ENCODE measurements at regions not wholly inside any gene's neighbourhood (a gene's known extent, or its start where the extent isn't known, plus 50 kb on each side); places are given as distances from the start of the nearest gene placed in this dataset.

DNA sequence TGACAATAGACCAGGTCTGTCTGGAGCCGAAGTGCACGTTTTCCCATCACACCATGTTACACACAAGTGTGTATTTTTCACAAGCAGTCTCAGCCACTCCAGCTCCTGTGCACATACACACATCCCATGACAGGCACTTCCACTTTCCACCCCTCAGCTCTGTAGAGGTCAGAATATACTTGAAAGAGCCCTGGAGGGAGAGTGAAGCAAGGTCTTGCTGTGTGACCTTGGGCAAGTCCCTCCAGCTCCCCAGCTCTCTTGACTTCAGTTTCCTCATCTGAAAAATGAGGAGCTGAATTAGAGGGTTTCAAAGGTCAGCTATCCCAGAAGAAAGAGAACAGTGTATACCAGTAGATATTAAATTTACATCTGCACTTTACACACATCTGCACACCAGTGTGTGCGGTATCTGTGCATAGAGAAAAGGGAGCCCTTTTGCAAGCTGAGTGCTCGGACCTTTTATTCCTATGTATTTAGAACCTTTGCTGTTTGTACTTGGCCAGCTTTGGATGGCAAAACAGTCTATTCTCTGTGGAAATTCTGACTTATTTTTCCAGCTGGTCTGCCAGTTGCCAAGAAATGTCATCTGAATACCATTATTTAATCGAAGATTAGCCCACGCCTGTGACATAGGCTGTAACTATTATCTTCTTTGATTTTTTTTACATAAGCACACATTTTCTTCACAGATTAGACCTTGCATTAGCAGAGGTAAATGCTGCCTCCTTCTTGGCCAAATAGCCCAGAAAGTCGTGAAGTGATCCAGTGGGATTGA is 528.0 kb downstream of the BNC2 start:
- Histone ChIP-seq H3K4me3 (ENCODE audit: low read length) (no peak overlapping the region), H3K4me1 (ENCODE audit: control insufficient read depth, insufficient read depth, low read length) (no peaks in the 10 kb centered on the region), H3K36me3 (ENCODE audit: control insufficient read depth, insufficient read depth, low read length) (no peaks in the 10 kb centered on the region), H3K9me3 (ENCODE audit: control insufficient read depth, insufficient read depth, low read length) (no peaks in the 10 kb centered on the region), H3K27me3 (ENCODE audit: control insufficient read depth, insufficient read depth, low read length) (no peaks in the 10 kb centered on the region), H3K27ac (ENCODE audit: low read length) (no peak overlapping the region)
- 89% methylated on average over 7 of the region's 7 CpGs for WGBS (ENCODE audit: insufficient coverage)
- H3K27me3 Mint-ChIP-seq (ENCODE audit: low read depth in 2 of 2), result peaks cover 7 to 9% of the 10 kb centered on the region in 2 donors
- ATAC-seq, result no peak
- no peak overlapping the region for H3K4me3 Mint-ChIP-seq
- H3K9me3 Mint-ChIP-seq, result peaks cover 0 to 2% of the 10 kb centered on the region in 2 donors
- TF ChIP-seq, protein P1, sequence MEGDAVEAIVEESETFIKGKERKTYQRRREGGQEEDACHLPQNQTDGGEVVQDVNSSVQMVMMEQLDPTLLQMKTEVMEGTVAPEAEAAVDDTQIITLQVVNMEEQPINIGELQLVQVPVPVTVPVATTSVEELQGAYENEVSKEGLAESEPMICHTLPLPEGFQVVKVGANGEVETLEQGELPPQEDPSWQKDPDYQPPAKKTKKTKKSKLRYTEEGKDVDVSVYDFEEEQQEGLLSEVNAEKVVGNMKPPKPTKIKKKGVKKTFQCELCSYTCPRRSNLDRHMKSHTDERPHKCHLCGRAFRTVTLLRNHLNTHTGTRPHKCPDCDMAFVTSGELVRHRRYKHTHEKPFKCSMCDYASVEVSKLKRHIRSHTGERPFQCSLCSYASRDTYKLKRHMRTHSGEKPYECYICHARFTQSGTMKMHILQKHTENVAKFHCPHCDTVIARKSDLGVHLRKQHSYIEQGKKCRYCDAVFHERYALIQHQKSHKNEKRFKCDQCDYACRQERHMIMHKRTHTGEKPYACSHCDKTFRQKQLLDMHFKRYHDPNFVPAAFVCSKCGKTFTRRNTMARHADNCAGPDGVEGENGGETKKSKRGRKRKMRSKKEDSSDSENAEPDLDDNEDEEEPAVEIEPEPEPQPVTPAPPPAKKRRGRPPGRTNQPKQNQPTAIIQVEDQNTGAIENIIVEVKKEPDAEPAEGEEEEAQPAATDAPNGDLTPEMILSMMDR (IDR thresholded peaks at IDR 0.05), result no peak
- H3K4me1 Mint-ChIP-seq, result no peaks in the 10 kb centered on the region
- no peak for DNase-seq
- no peak overlapping the region for H3K27ac Mint-ChIP-seq
- intact Hi-C loops (cut with micrococcal nuclease), result no loop called here
- H3K36me3 Mint-ChIP-seq, result no peaks in the 10 kb centered on the region

DNA sequence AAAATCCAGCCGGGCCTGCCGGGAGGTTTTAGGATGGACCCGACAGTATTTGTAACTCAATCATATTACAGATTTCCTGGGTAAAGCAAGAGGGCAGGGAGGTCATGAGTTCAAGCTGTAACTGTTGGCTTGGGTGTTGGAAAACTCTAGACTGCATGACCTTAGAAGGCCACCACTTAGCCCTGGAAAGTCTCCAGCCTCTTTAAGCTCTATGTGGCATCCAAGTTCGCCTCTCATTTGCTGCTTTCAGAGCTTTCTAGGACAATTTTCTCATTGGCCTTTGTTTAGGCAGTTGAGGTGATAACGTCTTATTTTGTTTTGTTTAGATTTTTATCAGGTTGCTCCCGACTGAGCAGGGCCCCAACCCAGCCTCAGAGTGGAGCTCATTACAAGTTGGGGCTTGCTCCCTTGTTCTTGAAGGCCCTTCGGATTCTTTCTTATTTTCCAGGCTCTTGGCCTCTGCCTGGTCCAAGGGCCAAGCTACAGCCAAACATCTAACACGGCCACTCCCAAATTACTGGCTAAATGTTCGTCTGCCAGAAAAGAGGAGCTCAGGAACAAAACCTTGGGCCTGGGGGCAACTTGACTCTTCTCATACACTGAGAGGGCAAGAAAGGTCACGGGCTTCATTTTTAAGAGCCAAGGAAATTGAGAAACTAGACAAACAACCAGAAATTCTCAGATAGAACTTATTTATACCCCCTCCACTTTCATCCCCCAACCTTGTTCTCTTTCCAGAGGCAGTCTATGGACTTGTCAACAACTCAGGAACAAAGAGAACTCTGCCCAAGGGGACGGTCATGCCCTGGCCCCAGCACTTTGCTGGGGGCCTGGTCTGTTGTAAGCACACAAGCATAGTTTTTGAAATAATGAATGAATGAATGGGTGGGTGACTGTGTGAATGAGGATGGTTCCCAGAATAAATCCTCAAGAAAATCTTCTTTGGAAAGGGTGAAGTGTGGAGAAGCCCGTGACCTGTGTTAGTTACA is 526.9 kb downstream of the BNC2 start:
- H3K4me1 Mint-ChIP-seq, result no peaks in the 10 kb centered on the region
- Histone ChIP-seq H3K36me3 (ENCODE audit: control insufficient read depth, insufficient read depth, low read length) (no peaks in the 10 kb centered on the region), H3K4me3 (ENCODE audit: low read length) (no peak overlapping the region), H3K9me3 (ENCODE audit: control insufficient read depth, insufficient read depth, low read length) (no peaks in the 10 kb centered on the region), H3K27me3 (ENCODE audit: control insufficient read depth, insufficient read depth, low read length) (no peaks in the 10 kb centered on the region), H3K4me1 (ENCODE audit: control insufficient read depth, insufficient read depth, low read length) (no peaks in the 10 kb centered on the region), H3K27ac (ENCODE audit: low read length) (no peak overlapping the region)
- peaks cover 7 to 8% of the 10 kb centered on the region in 2 donors for H3K27me3 Mint-ChIP-seq (ENCODE audit: low read depth in 2 of 2)
- ATAC-seq, result no peak
- H3K4me3 Mint-ChIP-seq, result no peak overlapping the region
- TF ChIP-seq, protein P1 (IDR thresholded peaks at IDR 0.05), result no peak
- H3K36me3 Mint-ChIP-seq, result no peaks in the 10 kb centered on the region
- no peak for DNase-seq
- WGBS (ENCODE audit: insufficient coverage), result 84% methylated on average over 11 of the region's 12 CpGs
- intact Hi-C loops (cut with micrococcal nuclease), result no loop called here
- H3K9me3 Mint-ChIP-seq, result no peaks in the 10 kb centered on the region
- no peak overlapping the region for H3K27ac Mint-ChIP-seq

DNA sequence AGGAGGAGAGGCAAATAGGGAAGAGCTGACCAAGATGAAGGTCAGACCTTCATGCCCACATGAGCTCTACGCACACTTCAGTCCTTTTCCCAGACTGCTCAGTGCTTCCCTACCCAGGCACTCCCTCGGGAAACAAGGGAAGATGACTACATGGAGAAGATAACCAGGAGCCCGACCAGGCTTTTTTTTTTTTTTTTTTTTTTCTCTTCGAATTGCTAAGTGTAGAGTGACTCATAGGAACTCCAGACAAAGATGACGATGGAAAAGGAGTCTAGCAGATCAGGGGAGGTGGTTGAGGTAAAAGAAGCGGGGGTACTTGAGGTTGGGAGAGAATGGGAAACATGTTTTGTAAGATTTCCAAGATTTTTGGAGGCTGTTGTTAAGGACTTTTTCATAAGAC is 526.1 kb downstream of the BNC2 start:
- no peaks in the 10 kb centered on the region for H3K36me3 Mint-ChIP-seq
- TF ChIP-seq, protein P1 (IDR thresholded peaks at IDR 0.05), result no peak
- H3K4me1 Mint-ChIP-seq, result no peaks in the 10 kb centered on the region
- ATAC-seq (no peak), DNase-seq (no peak)
- H3K4me1 ChIP-seq (ENCODE audit: control insufficient read depth, insufficient read depth, low read length), result no peaks in the 10 kb centered on the region
- no peak overlapping the region for H3K4me3 Mint-ChIP-seq
- no peak overlapping the region for H3K27ac ChIP-seq (ENCODE audit: low read length)
- H3K27me3 ChIP-seq (ENCODE audit: control insufficient read depth, insufficient read depth, low read length), result no peaks in the 10 kb centered on the region
- no peak overlapping the region for H3K4me3 ChIP-seq (ENCODE audit: low read length)
- H3K9me3 Mint-ChIP-seq, result no peaks in the 10 kb centered on the region
- no peaks in the 10 kb centered on the region for H3K9me3 ChIP-seq (ENCODE audit: control insufficient read depth, insufficient read depth, low read length)
- H3K27me3 Mint-ChIP-seq (ENCODE audit: low read depth in 2 of 2), result peaks cover 0 to 4% of the 10 kb centered on the region in 2 donors
- H3K27ac Mint-ChIP-seq, result no peak overlapping the region
- intact Hi-C loops (cut with micrococcal nuclease), result no loop called here
- H3K36me3 ChIP-seq (ENCODE audit: control insufficient read depth, insufficient read depth, low read length), result no peaks in the 10 kb centered on the region
- WGBS (ENCODE audit: insufficient coverage), result 87% methylated on average over 5 of the region's 6 CpGs
